Hematopoietic multipotent progenitor cell treated with erythropoietin and hydrocortisone succinate and interleukin-3 and kit ligand, for 8 days (in vitro differentiated cells): ENCODE measurements at regions not wholly inside any gene's neighbourhood (a gene's known extent, or its start where the extent isn't known, plus 50 kb on each side); places are given as distances from the start of the nearest gene placed in this dataset.
"Not testable (repeated sequence)": the region's sequence is repeated elsewhere in the genome, so short reads cannot be mapped to it uniquely, and the experiment has no call there.

ENCODE experiments used
- DNase-seq: peaks from one replicate; pipeline ENCODE4 v3.0.0-alpha.2; 2015

GRCh38 chr16:61421111-61421510, 615.1 kb downstream of the CDH8 start:
- no peak for DNase-seq

DNA sequence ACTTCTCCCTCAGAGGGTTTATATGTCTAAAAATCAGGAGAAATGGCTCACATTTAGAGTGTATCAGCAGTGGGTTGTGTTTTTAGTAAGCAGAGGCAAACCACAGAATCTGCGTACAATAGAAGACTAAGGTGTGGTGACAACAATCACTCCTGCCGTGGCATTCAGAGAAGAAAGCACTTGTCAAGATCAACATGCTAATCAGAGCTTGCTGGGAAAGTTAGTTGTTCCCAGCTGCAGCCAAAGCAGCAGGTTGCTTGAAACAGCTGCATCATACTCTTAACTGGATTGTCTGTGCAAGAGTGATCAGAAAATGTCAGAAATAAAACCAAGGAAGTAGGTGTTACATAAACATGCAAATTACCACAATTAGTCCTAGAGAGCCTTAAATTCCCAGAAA, 616.4 kb downstream of the CDH8 start:
- no peak for DNase-seq

DNA sequence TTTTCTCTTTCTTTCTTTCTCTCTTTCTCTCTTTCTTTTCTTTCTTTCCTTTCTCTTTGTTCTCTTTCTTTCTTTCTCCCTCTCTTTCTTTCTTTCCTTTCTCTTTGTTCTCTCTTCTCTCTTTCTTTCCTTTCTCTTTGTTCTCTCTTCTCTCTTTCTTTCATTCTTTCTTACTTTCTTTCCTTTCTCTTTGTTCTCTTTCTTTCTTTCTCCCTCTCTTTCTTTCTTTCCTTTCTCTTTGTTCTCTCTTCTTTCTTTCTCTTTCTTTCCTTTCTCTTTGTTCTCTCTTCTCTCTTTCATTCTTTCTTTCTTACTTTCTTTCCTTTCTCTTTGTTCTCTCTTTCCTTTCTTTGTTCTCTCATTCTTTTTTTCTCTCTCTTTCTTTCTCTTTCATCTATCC, 617.4 kb downstream of the CDH8 start:
- DNase-seq, result not testable (repeated sequence)

DNA sequence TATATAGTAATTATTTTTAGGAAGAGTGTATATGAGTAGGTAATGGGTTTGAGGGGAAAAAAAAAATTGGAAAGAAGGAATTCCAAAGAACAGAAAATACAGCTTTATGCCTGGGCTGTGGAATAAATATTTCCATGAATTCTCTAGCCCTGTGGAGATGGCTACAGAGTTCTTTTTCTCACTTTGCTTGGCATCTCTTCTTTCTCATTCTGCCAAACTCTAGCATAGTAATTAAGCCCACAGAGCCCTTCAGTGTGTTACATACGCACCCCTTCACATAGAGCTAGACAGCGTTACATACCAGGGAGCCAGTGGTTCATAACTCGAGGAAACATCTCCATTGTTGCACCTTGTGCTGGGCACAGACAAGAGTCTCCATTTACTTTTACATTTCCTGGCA, 621.1 kb downstream of the CDH8 start:
- no peak for DNase-seq

DNA sequence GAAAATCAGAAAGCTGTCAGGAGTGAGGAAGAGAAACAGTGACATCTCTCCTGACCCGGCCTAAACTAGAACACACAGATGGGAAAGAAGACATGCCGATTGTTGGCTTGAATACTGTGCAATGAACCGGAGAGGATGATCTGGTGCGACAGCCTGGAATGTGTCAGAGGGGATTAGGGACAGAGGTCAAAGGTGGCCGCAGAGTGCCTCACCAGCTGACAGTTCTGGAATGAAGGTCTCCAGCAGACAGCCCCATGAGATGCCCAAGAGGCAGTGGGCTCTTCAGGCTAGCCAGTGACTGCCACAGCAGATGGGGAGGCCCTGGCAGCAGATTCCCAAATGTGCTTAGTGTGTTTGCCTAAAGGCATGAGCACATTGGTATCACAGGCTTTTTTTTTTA, 623.2 kb downstream of the CDH8 start:
- no peak for DNase-seq

DNA sequence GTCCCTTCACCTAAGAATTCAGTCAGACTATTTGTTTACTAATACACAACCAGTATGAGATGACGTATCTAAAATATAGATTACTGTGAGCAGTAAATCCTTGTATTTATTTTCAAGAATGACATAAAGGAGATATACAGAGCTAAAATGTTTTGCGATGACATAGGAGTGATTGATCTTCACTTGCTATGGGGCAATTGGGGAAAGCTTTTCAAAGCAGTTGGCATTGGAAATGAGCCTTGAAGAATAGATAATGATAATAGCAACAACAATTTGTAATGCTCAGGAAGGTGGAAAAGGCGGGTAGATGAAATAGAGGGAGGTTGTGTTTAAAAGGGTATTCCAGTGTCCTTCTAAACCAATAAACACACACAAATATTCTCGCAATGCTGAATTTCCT, 623.7 kb downstream of the CDH8 start:
- DNase-seq, result no peak

- no peak for DNase-seq
These were observed 626.6 kb downstream of the CDH8 start for GRCh38 chr16:61409604-61410003.

GRCh38 chr16:61403386-61403785, 632.9 kb downstream of the CDH8 start:
- no peak for DNase-seq

- no peak for DNase-seq
These were observed 644.3 kb downstream of the CDH8 start for GRCh38 chr16:61391896-61392295.

- no peak for DNase-seq
These were observed 645.1 kb downstream of the CDH8 start for GRCh38 chr16:61390965-61391637.

GRCh38 chr16:61385392-61386071, 650.7 kb downstream of the CDH8 start:
- DNase-seq, result no peak

DNA sequence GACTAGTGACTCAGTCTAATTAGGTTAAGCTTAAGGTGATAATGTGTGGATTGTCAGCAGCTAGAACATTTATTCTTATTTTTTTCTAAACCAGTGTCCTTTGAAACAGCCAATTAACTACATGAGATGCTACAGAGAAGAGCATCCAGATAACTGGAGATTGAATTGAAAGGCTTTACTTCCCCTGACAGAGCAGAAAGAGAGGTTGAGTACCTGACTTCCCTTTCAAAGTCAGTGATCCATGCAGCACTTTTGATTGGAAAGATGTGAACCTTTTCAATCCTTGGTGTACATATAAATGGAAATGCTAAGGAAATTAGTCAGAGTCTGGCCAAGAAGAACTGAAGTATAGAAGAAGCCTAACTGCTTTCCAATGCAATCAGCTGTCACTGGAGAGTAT, 653.8 kb downstream of the CDH8 start:
- DNase-seq, result no peak

DNA sequence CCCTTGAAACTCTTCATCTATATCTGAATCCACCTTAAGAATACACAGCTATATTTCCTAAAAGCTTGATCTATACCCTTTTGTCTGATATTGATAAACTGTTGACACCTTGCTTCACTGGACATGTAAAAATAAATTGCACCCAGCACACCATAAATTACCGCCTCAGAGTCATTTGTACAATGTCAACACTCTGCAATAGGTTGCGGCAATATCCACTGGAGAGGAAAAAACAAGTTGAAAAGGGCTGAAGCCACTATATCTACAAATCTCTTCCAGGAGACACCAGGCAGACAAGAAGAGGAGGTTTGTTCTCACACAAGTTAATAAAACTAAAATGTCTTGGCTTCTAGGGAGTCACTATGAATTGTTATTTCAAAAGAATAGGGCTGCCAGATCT, 656.9 kb downstream of the CDH8 start:
- DNase-seq, result no peak

GRCh38 chr16:61374071-61374470, 662.2 kb downstream of the CDH8 start:
- no peak for DNase-seq

GRCh38 chr16:61371881-61372280, 664.4 kb downstream of the CDH8 start:
- no peak for DNase-seq

DNA sequence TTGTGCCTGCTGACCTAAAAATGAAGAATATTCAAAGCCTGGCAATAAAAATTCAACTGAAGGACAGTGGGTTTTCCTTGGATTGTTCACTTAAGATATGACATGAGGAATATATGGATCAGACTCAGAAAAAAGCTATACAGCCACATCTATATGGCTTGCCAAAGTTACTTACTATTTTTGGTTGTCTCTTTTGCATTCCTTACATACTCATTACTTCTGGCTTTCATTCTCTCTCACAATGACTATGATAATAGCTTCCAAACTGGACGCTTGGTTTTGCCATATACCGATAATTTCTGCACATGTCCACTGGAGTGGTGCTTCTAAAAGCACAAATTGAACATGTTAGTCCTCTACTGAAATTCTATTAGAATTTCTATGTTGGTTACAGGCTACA, 664.9 kb downstream of the CDH8 start:
- no peak for DNase-seq

- no peak for DNase-seq
These were observed 665.7 kb downstream of the CDH8 start for GRCh38 chr16:61370564-61370963.

DNA sequence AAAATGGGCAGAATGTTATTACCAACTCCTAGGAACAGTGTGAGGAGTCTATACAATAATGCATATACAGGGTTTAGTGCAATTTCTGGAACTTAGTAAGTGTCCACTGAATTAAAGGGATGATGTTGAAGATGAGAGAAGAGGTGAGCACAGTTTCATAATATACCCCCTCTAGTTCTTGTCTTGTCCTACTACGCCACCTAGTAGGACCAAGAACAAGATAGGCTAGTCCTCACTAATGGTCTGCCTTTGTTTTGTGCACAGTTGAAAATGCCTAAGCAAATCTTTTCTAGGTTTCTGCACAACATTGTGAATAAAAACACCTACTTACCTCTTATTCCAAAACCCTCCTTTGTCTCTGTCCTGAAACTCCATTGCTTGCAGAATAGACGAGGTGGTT, 670.2 kb downstream of the CDH8 start:
- no peak for DNase-seq

GRCh38 chr16:61364990-61365389, 671.2 kb downstream of the CDH8 start:
- DNase-seq, result no peak

DNA sequence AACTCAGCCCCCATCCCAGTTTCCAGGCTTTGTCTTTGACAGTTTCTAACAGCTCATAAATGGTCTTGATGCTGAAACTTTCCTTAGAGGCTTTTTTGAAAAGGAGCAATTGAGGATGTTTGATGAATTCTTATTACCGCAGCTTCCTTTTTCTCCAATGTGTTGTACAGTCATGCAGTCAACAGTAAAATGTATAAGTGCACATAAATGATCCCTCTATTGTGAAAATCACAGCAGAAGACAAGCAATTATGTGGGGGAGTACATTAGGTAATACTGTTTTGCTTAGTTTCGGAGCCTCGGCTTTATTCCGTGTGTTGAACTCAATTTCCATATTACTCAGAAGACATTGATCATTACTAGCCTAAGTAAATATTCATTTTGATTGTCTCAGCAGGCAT, 673.7 kb downstream of the CDH8 start:
- no peak for DNase-seq

GRCh38 chr16:61344791-61345190, 691.4 kb downstream of the CDH8 start:
- no peak for DNase-seq

- no peak for DNase-seq
These were observed 703.8 kb downstream of the CDH8 start for GRCh38 chr16:61332461-61332860.

DNA sequence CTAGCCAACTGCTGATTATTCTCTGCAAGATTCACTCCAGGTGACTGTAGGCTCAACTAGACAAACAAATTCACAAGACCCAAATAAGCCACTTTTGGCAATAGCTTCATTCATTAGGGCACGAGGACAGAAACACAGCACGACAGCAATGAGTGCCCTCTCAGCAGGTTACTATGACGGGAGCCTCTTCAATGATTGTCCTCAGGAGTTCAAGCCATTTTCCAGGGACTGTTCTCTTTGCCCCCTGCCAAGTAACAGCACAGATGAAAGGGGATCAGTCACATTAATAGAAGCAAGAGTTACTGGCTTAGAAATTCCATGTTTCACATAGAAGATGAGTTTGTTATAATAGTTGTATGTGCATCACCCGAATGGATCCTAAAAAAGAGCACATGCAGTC, 712.2 kb downstream of the CDH8 start:
- DNase-seq, result no peak

DNA sequence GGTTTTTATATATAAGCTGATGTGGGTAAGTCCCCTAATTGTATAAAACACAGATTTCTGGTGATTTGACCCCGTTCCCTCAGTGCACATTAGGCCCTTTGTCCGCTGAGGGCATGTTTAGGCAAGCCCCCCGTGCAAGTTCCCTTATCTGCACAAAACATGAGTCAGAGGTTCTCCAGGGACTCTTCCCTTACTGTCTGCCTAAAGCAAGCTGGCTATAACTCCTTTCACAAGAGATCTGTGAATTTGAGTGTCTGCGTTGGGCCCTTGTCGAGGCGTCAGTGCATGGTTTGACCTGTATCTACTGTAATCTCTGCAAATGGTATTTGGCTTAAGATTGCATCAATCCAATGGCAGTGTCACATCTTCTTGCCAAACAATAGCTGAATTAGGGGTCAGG, 712.8 kb downstream of the CDH8 start:
- DNase-seq, result no peak

DNA sequence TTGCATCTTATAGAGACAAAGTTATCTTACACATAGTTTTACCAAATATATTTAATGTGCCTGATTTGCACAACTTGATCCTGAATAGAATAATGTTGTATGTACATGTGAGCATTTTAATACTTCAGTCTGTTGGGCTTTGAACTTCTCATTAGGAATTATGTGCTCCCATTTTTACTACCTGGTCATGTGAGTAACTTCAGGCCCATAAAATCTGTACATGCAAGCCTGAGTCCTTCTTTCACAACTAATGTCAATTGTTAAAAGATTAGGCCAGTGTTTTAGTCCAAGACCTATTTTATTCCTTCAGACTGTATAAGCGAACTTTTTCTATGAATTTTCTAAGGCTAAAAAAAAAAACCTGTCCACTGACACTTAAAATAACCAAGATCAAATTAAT, 715.4 kb downstream of the CDH8 start:
- DNase-seq, result no peak
